ENCODE measurements at regions not wholly inside any gene's neighbourhood (a gene's known extent, or its start where the extent isn't known, plus 50 kb on each side); places are given as distances from the start of the nearest gene placed in this dataset.

DNA sequence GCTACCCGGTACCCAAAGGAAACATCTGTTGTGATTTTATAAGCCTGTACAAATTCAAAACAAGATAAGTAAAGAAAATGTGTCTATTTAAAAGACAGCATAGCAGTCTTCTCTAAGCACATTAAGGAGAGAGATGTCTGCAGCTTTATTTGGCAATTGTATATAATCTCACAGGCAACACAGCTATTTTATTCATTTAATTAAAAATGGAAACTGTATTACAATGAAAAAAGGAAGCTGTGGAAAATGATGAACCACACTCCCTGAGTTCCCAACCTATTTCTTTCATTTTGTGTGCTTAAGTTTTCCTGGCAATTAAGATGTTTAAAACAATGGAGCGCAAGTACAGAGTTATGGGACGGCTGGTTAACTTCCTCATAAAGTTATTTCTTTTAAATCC is 78.4 kb downstream of the CBLL2 start:
- Histone ChIP-seq H3K27me3 (ENCODE audit: control insufficient read depth in 3 of 3, insufficient read depth in 3 of 3, low read length in 3 of 3) (no peaks in the 10 kb centered on the region), H3K36me3 (ENCODE audit: control insufficient read depth in 3 of 3, insufficient read depth in 2 of 3, low read depth in 1 of 3, low read length in 3 of 3) (no peaks in the 10 kb centered on the region), H3K4me3 (ENCODE audit: low read depth in 1 of 3, low read length in 3 of 3) (no peak overlapping the region), H3K4me1 (ENCODE audit: control insufficient read depth in 3 of 3, insufficient read depth in 2 of 3, low read depth in 1 of 3, low read length in 2 of 3) (no peaks in the 10 kb centered on the region), H3K9me3 (ENCODE audit: control insufficient read depth in 2 of 2, insufficient read depth in 1 of 2, low read depth in 1 of 2, low read length in 1 of 2) (no peaks in the 10 kb centered on the region), H3K27ac (ENCODE audit: low read depth in 1 of 3, low read length in 2 of 3) (no peak overlapping the region)
- 55 to 82% (median 82%) methylated on average over 3 of the region's 3 CpGs for WGBS, 3 donors
- DNase-seq (no peak), FAIRE-seq (no peak)

DNA sequence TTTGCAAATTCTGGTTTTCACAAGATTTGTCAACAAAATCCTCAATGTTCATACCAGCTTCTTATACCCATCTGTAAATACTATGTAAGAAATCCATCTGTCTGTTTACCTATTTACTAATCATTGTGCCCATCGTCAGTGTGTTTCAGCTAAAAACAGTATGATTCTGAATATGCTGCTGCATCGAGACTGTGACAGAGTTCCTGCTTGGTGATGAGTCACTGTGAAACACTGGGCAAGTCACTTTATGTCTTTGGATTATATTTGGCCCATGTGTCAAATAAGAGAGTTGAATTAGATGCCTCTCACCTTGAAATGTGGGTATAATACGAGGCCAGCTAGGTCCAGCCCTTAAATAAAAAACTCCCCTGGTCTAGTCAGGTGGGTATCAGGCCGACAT is 79.3 kb downstream of the CBLL2 start:
- Histone ChIP-seq H3K4me1 (ENCODE audit: control insufficient read depth in 3 of 3, insufficient read depth in 2 of 3, low read depth in 1 of 3, low read length in 2 of 3) (no peaks in the 10 kb centered on the region), H3K9me3 (ENCODE audit: control insufficient read depth in 2 of 2, insufficient read depth in 1 of 2, low read depth in 1 of 2, low read length in 1 of 2) (no peaks in the 10 kb centered on the region), H3K36me3 (ENCODE audit: control insufficient read depth in 3 of 3, insufficient read depth in 2 of 3, low read depth in 1 of 3, low read length in 3 of 3) (no peaks in the 10 kb centered on the region), H3K27ac (ENCODE audit: low read depth in 1 of 3, low read length in 2 of 3) (no peak overlapping the region), H3K4me3 (ENCODE audit: low read depth in 1 of 3, low read length in 3 of 3) (no peak overlapping the region), H3K27me3 (ENCODE audit: control insufficient read depth in 3 of 3, insufficient read depth in 3 of 3, low read length in 3 of 3) (no peaks in the 10 kb centered on the region)
- no peak for DNase-seq
- 60 to 86% (median 67%) methylated on average over 4 of the region's 4 CpGs for WGBS, 3 donors
- no peak for FAIRE-seq

DNA sequence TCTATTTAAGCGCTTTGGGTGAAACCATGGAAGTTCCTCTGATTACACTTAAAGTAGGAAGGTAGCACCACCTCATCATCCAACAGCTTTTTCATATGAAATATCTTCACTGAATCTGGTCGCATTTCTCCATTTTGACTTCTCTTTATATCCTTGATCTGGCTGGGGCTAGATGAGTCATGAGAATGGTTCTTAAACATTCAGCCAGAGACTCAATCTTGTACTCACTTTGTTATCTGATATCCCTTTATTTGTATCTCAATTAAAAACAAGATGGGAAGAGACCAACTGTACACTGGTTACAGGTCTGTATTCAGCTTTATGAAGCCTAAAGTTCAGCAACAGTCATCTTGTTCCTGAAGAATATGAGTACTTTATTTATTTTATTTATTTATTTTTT is 84.9 kb downstream of the CBLL2 start:
- no peak overlapping the region for H3K4me3 ChIP-seq (ENCODE audit: low read depth in 1 of 3, low read length in 3 of 3)
- H3K27ac ChIP-seq (ENCODE audit: low read depth in 1 of 3, low read length in 2 of 3), result no peak overlapping the region
- no peaks in the 10 kb centered on the region for H3K4me1 ChIP-seq (ENCODE audit: control insufficient read depth in 3 of 3, insufficient read depth in 2 of 3, low read depth in 1 of 3, low read length in 2 of 3)
- FAIRE-seq (no peak), DNase-seq (no peak)
- 83 to 91% (median 89%) methylated on average over 2 of the region's 2 CpGs for WGBS, 3 donors
- no peaks in the 10 kb centered on the region for H3K36me3 ChIP-seq (ENCODE audit: control insufficient read depth in 3 of 3, insufficient read depth in 2 of 3, low read depth in 1 of 3, low read length in 3 of 3)
- H3K9me3 ChIP-seq (ENCODE audit: control insufficient read depth in 2 of 2, insufficient read depth in 1 of 2, low read depth in 1 of 2, low read length in 1 of 2), result no peaks in the 10 kb centered on the region
- H3K27me3 ChIP-seq (ENCODE audit: control insufficient read depth in 3 of 3, insufficient read depth in 3 of 3, low read length in 3 of 3), result no peaks in the 10 kb centered on the region

DNA sequence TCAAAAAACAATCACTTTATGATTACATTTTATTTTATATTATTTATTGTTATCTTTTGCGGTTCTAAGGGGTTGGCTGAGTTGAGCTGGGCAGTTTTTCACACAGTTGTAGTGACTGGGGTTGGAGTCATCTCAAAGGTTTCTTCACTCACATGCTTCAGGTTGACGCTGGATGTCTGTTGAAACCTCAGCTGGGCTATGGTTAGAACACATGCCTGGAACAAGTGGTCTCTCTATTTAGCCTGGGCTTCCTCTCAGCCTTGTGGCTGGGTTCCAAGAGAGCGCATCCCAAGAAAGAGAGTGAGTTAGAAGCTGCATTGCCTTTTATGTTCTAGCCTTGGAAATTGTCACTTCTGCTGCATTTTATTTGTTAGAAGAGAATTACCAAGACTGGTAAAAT is 87.4 kb downstream of the CBLL2 start:
- DNase-seq (no peak), FAIRE-seq (no peak)
- WGBS, 3 donors, result 78 to 93% (median 79%) methylated on average over 3 of the region's 3 CpGs
- Histone ChIP-seq H3K4me1 (ENCODE audit: control insufficient read depth in 3 of 3, insufficient read depth in 2 of 3, low read depth in 1 of 3, low read length in 2 of 3) (no peaks in the 10 kb centered on the region), H3K9me3 (ENCODE audit: control insufficient read depth in 2 of 2, insufficient read depth in 1 of 2, low read depth in 1 of 2, low read length in 1 of 2) (no peaks in the 10 kb centered on the region), H3K27ac (ENCODE audit: low read depth in 1 of 3, low read length in 2 of 3) (no peak overlapping the region), H3K4me3 (ENCODE audit: low read depth in 1 of 3, low read length in 3 of 3) (no peak overlapping the region), H3K27me3 (ENCODE audit: control insufficient read depth in 3 of 3, insufficient read depth in 3 of 3, low read length in 3 of 3) (no peaks in the 10 kb centered on the region), H3K36me3 (ENCODE audit: control insufficient read depth in 3 of 3, insufficient read depth in 2 of 3, low read depth in 1 of 3, low read length in 3 of 3) (no peaks in the 10 kb centered on the region)

DNA sequence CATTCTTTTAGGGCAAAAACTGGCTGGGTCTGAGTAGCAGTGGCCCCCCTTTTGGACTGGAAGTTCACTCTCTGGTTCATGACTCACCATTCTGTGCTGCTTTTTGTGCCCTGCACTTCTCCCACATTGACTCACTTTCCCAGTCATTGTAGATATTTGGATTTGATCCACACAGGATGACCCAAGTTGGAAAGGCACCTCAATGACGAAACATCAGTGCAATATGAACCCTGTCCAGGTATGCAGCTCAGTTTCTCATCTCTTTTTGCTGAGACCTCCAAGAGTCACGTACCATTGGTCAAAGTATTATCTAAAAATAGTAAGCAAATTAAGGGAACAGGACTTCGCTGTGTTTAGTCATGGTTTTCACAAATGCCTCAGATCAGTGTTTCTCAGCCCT is 92.7 kb downstream of the CBLL2 start:
- no peaks in the 10 kb centered on the region for H3K4me1 ChIP-seq (ENCODE audit: control insufficient read depth in 3 of 3, insufficient read depth in 2 of 3, low read depth in 1 of 3, low read length in 2 of 3)
- 72 to 85% (median 74%) methylated on average over 3 of the region's 3 CpGs for WGBS, 3 donors
- DNase-seq (no peak), FAIRE-seq (no peak)
- no peak overlapping the region for H3K27ac ChIP-seq (ENCODE audit: low read depth in 1 of 3, low read length in 2 of 3)
- no peaks in the 10 kb centered on the region for H3K9me3 ChIP-seq (ENCODE audit: control insufficient read depth in 2 of 2, insufficient read depth in 1 of 2, low read depth in 1 of 2, low read length in 1 of 2)
- no peaks in the 10 kb centered on the region for H3K36me3 ChIP-seq (ENCODE audit: control insufficient read depth in 3 of 3, insufficient read depth in 2 of 3, low read depth in 1 of 3, low read length in 3 of 3)
- H3K27me3 ChIP-seq (ENCODE audit: control insufficient read depth in 3 of 3, insufficient read depth in 3 of 3, low read length in 3 of 3), result no peaks in the 10 kb centered on the region
- H3K4me3 ChIP-seq (ENCODE audit: low read depth in 1 of 3, low read length in 3 of 3), result no peak overlapping the region

DNA sequence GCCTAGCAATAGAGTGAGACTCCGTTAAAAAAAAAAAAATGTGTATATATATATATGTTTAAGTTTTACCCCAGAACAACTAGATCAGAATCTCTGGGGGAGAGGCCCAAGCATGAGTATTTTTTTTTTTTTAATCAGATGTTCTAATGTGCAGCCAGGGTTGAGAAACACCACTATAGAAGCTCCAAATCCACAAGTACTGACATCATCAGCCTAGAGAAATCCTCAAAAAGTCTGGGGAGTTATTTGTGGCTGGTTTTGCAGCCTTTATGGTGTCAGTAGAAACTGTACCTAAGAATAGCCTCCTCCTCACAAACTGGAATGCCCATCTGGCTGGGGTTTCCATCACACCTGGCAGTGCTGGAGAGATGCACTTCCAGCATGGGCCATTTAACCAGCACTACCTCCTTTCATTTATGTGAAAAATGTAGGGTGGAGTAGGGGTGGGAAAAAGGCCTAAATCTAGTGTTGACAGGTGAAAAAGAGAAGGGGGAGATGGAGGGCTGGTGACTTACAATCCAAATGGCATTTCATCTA is 93.5 kb downstream of the CBLL2 start:
- no peak for DNase-seq
- H3K27me3 ChIP-seq (ENCODE audit: control insufficient read depth in 3 of 3, insufficient read depth in 3 of 3, low read length in 3 of 3), result no peaks in the 10 kb centered on the region
- FAIRE-seq, result no peak
- 89 to 100% (median 95%) methylated on average over 1 of the region's 1 CpG for WGBS, 3 donors
- H3K27ac ChIP-seq (ENCODE audit: low read depth in 1 of 3, low read length in 2 of 3), result no peak overlapping the region
- no peaks in the 10 kb centered on the region for H3K36me3 ChIP-seq (ENCODE audit: control insufficient read depth in 3 of 3, insufficient read depth in 2 of 3, low read depth in 1 of 3, low read length in 3 of 3)
- H3K4me1 ChIP-seq (ENCODE audit: control insufficient read depth in 3 of 3, insufficient read depth in 2 of 3, low read depth in 1 of 3, low read length in 2 of 3), result no peaks in the 10 kb centered on the region
- no peak overlapping the region for H3K4me3 ChIP-seq (ENCODE audit: low read depth in 1 of 3, low read length in 3 of 3)
- no peaks in the 10 kb centered on the region for H3K9me3 ChIP-seq (ENCODE audit: control insufficient read depth in 2 of 2, insufficient read depth in 1 of 2, low read depth in 1 of 2, low read length in 1 of 2)

DNA sequence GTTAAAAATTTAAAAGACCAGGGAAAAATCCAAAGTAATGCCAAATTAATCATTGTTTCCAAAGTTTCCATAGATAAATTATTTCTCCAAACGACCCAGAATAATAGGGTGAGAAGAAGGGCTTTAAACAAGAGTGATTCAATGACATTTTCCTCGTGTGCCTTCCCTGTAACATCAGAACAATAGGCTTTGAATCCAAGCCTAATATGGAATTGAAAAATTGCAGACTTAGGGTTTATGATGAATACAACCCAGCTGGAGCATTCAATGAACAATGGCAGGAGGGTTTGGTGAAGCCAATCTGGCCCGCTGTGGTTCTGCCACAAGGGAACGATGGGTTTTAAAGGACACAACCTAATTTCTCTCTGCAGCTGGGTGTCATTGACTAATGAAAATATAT is 94.2 kb downstream of the CBLL2 start:
- H3K4me3 ChIP-seq (ENCODE audit: low read depth in 1 of 3, low read length in 3 of 3), result no peak overlapping the region
- H3K4me1 ChIP-seq (ENCODE audit: control insufficient read depth in 3 of 3, insufficient read depth in 2 of 3, low read depth in 1 of 3, low read length in 2 of 3), result no peaks in the 10 kb centered on the region
- H3K9me3 ChIP-seq (ENCODE audit: control insufficient read depth in 2 of 2, insufficient read depth in 1 of 2, low read depth in 1 of 2, low read length in 1 of 2), result no peaks in the 10 kb centered on the region
- WGBS, 3 donors, result 46 to 65% (median 46%) methylated on average over 4 of the region's 4 CpGs
- FAIRE-seq, result no peak
- DNase-seq, result no peak
- H3K27ac ChIP-seq (ENCODE audit: low read depth in 1 of 3, low read length in 2 of 3), result no peak overlapping the region
- H3K36me3 ChIP-seq (ENCODE audit: control insufficient read depth in 3 of 3, insufficient read depth in 2 of 3, low read depth in 1 of 3, low read length in 3 of 3), result no peaks in the 10 kb centered on the region
- no peaks in the 10 kb centered on the region for H3K27me3 ChIP-seq (ENCODE audit: control insufficient read depth in 3 of 3, insufficient read depth in 3 of 3, low read length in 3 of 3)

DNA sequence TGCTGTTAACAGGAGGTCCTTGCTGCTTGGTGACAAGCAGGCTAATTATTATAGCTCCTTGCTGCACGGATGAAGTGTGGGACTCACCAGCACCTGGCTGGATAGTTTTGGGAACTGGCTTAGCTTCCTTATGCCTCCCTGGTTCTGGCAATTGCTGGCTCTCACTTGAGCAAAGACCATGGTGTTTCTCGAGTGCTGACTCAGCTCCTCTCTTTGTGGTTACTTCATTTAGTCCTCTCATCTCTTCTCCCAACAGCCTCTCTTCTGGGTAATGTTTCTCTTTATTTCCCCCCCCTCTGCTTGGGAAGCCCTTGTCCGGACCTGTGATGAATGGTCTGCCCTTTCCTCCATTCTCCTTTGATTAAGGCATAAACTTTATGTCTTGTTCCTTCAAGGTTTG is 100.4 kb downstream of the CBLL2 start:
- Histone ChIP-seq H3K36me3 (ENCODE audit: control insufficient read depth in 3 of 3, insufficient read depth in 2 of 3, low read depth in 1 of 3, low read length in 3 of 3) (no peaks in the 10 kb centered on the region), H3K9me3 (ENCODE audit: control insufficient read depth in 2 of 2, insufficient read depth in 1 of 2, low read depth in 1 of 2, low read length in 1 of 2) (no peaks in the 10 kb centered on the region), H3K27me3 (ENCODE audit: control insufficient read depth in 3 of 3, insufficient read depth in 3 of 3, low read length in 3 of 3) (no peaks in the 10 kb centered on the region), H3K27ac (ENCODE audit: low read depth in 1 of 3, low read length in 2 of 3) (no peak overlapping the region), H3K4me3 (ENCODE audit: low read depth in 1 of 3, low read length in 3 of 3) (no peak overlapping the region), H3K4me1 (ENCODE audit: control insufficient read depth in 3 of 3, insufficient read depth in 2 of 3, low read depth in 1 of 3, low read length in 2 of 3) (no peaks in the 10 kb centered on the region)
- FAIRE-seq (no peak), DNase-seq (no peak)
- WGBS, 3 donors, result 51 to 75% (median 72%) methylated on average over 3 of the region's 3 CpGs

DNA sequence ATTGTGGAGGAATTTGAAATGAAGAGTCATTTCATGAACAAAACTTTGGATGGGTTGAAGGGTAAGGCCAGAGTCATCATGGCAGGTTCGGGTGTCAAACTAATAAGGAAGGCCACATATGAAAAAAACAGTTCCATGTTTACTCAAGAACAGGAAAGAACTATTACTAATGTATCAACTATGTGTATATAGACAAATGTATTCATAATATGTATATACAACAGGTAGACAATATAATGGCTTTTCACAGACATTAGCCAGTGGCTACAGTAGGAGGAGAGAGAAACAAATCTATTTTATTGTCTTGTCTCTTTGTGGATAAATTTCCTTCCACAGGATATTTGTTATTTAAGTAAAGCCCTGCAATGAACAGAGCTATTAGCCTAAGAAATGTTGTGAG is 101.1 kb downstream of the CBLL2 start:
- FAIRE-seq, result no peak

More for the DNA sequence above, 101.1 kb downstream of the CBLL2 start:
- H3K27ac ChIP-seq (ENCODE audit: low read depth in 1 of 3, low read length in 2 of 3), result no peak overlapping the region
- no peak for DNase-seq
- H3K4me3 ChIP-seq (ENCODE audit: low read depth in 1 of 3, low read length in 3 of 3), result no peak overlapping the region
- no peaks in the 10 kb centered on the region for H3K27me3 ChIP-seq (ENCODE audit: control insufficient read depth in 3 of 3, insufficient read depth in 3 of 3, low read length in 3 of 3)
- no peaks in the 10 kb centered on the region for H3K4me1 ChIP-seq (ENCODE audit: control insufficient read depth in 3 of 3, insufficient read depth in 2 of 3, low read depth in 1 of 3, low read length in 2 of 3)
- H3K9me3 ChIP-seq (ENCODE audit: control insufficient read depth in 2 of 2, insufficient read depth in 1 of 2, low read depth in 1 of 2, low read length in 1 of 2), result no peaks in the 10 kb centered on the region
- 15 to 50% (median 18%) methylated on average over 1 of the region's 1 CpG for WGBS, 3 donors
- no peaks in the 10 kb centered on the region for H3K36me3 ChIP-seq (ENCODE audit: control insufficient read depth in 3 of 3, insufficient read depth in 2 of 3, low read depth in 1 of 3, low read length in 3 of 3)

Data from small intestine (tissue), 7 donors.